ENCODE measurements at regions not wholly inside any gene's neighbourhood (a gene's known extent, or its start where the extent isn't known, plus 50 kb on each side); places are given as distances from the start of the nearest gene placed in this dataset.

DNA sequence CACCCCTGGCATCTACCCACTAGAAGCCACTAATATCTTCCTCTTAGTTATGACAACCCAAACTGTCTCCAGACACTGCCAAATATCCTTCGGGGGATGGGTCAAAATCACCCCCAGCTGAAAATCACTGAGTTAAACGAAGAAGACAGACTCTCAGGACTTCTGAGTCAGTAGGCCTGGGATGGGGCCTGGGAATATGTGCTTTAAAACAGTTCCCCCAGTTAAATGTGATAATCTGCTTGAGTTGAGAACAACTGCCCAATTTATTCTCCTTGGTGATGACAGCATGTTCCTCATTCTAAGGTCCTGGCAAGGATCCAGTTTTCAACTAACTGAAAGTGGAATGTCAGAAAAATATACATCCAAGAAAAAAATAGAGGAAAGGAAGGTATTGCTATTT is 52.4 kb downstream of the CBLL2 start:
- no peak for DNase-seq

DNA sequence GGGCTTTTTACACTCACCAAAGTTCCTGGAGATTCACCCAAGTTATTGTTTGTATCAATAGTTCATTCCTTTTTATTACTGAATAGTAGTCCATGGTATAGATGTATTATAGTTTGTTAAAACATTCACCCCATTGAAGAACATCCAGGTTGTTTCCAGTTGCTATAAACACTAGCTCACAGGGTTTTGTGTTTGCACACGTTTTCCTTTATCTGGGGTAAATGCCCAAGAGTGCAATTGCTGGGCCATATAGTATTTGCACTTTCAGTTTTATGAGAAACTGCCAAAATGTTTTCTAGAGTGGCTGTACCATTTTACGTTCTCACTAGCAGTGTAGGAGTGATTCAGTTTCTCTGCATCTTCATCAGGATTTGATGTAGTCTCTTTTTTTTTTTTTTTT is 57.1 kb downstream of the CBLL2 start:
- DNase-seq = no peak

DNA sequence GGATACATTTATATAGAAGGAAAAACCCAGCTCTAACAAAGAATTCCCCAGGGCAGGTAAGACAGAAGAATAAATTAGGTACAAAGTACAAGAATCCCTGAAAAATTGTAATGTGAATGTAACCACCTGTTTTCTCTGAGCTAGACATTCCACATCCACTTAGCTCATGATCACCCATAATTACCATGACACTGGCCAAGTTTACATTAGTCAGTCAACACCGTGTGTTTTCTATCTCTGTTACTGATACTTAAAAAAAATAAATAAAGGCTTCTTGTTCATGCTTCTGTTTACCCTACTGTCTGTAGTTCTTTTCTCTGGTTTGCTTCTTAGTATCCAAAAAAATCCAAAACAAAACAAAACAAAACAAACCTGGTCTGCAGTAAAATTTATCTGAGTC is 66.0 kb downstream of the CBLL2 start:
- no peak for DNase-seq

DNA sequence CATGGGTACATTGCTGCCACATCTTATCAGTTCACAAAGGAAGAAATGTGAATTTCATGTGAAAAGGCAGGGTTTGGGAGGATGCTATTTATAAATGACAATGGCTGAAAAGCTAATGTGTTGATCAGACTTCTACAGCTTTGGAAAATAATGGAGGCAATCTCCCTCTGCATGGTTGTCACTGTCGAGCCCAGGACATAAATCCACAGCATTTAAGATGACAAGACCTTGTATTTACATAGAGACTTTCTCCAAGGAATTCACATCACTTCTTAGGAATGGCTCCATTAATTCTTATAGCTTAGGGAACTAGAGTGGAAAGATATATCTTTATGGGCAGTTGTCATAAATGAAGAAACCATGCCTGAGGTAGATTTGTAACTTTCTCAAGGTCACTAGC is 66.7 kb downstream of the CBLL2 start:
- no peak for DNase-seq

DNA sequence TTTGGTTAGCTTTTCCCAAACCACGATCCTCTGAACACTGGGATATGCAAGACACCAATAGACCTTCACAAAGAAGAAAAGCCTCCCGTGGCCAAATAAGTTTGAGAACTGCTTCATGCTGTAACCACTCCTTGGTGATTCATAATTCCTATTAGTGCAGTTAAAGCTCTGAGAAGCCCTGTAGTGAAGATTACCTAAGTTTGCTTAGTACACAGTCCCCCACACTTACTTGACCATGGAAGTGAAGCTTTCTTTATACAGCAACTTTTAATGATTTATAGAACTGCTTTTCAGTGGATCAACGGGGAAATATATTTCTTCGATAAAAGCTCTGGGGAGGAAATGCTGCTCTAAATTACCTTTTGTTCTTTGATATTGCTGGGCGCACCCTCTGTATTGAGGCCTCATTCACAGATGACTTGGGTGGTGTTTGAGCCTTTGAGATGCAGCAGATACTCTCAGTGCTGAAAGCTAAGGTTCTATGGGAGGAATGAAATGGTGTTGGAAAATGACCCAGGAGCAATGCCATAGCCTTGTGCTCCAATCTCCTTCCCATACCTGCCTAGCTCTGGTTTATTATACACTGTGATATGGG is 67.4 kb downstream of the CBLL2 start:
- no peak for DNase-seq

DNA sequence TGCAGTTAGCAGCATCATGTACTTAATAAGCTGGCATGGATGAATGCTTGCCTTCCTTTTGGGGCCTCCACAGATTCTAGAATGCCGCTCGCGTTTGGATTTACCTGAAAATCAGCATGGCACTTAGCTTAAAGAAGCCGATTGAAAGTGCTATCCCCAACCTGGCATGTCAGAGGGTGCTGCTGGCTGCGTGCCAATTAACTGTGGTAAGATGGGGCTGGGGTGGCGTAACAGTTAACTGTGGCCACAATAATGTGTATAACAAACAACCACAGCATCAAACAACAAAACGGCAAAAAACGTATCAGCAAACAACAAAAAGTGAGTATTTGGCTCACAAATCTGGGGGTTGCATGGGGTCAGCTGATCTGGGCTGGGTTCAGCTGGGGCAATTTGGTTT is 70.5 kb downstream of the CBLL2 start:
- no peak for DNase-seq

DNA sequence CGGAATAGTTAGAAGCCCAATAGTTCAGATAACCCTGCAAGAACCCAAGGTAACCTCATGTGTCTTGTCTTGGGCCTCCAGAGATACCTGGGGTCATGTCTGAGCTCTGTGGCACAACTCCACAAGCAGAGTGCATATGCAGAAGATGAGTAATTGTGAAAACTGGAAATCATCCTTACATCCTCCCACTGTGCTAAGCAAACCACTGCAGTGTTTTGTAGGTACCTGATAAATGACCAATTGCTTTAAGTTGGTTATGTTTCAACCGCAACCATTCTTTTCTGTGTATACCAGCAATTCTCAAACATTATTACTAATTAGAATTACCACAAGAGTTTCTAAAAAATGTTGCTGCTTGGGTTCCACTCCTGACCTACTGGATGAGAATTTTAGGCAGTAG is 73.2 kb downstream of the CBLL2 start:
- DNase-seq = no peak

DNA sequence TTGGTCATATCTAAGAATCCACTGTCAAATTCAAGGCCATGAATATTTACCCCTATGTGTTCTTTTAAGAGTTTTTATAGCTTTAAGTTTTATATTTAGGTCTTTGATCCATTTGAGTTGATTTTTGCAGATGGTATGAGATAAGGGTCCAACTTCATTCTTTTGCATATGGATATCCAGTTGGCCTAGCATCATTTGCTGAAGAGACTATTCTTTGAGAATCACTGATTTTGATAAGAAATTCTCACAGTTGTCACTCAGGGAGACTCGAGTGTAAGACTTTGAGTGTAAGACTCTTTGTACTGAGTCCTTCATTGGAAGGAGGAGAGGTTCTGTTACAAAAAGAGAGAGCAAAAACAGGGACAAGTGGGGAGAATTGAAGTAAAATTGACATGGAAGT is 74.8 kb downstream of the CBLL2 start:
- no peak for DNase-seq

DNA sequence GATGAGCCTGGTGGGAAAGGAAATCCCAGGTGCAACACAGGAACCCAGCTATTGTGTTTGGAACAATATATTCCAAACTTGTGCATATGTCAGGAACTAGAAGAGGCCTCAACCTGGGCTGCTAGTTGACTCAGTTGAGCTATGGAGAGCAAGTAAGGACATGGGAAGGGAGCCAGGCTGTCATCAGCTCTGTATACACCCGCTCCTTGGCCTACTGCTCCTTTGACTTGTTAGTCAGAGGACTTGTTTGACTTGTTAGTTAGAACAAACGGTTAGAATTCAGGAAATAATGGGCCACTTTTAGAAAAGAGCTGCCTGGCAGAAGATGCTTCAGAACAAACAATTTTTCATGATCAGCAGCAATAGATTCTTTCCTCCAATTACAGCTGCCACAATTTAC is 76.4 kb downstream of the CBLL2 start:
- DNase-seq = no peak

DNA sequence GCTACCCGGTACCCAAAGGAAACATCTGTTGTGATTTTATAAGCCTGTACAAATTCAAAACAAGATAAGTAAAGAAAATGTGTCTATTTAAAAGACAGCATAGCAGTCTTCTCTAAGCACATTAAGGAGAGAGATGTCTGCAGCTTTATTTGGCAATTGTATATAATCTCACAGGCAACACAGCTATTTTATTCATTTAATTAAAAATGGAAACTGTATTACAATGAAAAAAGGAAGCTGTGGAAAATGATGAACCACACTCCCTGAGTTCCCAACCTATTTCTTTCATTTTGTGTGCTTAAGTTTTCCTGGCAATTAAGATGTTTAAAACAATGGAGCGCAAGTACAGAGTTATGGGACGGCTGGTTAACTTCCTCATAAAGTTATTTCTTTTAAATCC is 78.4 kb downstream of the CBLL2 start:
- no peak for DNase-seq

DNA sequence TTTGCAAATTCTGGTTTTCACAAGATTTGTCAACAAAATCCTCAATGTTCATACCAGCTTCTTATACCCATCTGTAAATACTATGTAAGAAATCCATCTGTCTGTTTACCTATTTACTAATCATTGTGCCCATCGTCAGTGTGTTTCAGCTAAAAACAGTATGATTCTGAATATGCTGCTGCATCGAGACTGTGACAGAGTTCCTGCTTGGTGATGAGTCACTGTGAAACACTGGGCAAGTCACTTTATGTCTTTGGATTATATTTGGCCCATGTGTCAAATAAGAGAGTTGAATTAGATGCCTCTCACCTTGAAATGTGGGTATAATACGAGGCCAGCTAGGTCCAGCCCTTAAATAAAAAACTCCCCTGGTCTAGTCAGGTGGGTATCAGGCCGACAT is 79.3 kb downstream of the CBLL2 start:
- DNase-seq = no peak

DNA sequence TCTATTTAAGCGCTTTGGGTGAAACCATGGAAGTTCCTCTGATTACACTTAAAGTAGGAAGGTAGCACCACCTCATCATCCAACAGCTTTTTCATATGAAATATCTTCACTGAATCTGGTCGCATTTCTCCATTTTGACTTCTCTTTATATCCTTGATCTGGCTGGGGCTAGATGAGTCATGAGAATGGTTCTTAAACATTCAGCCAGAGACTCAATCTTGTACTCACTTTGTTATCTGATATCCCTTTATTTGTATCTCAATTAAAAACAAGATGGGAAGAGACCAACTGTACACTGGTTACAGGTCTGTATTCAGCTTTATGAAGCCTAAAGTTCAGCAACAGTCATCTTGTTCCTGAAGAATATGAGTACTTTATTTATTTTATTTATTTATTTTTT is 84.9 kb downstream of the CBLL2 start:
- DNase-seq = no peak

DNA sequence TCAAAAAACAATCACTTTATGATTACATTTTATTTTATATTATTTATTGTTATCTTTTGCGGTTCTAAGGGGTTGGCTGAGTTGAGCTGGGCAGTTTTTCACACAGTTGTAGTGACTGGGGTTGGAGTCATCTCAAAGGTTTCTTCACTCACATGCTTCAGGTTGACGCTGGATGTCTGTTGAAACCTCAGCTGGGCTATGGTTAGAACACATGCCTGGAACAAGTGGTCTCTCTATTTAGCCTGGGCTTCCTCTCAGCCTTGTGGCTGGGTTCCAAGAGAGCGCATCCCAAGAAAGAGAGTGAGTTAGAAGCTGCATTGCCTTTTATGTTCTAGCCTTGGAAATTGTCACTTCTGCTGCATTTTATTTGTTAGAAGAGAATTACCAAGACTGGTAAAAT is 87.4 kb downstream of the CBLL2 start:
- no peak for DNase-seq

DNA sequence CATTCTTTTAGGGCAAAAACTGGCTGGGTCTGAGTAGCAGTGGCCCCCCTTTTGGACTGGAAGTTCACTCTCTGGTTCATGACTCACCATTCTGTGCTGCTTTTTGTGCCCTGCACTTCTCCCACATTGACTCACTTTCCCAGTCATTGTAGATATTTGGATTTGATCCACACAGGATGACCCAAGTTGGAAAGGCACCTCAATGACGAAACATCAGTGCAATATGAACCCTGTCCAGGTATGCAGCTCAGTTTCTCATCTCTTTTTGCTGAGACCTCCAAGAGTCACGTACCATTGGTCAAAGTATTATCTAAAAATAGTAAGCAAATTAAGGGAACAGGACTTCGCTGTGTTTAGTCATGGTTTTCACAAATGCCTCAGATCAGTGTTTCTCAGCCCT is 92.7 kb downstream of the CBLL2 start:
- DNase-seq = no peak

DNA sequence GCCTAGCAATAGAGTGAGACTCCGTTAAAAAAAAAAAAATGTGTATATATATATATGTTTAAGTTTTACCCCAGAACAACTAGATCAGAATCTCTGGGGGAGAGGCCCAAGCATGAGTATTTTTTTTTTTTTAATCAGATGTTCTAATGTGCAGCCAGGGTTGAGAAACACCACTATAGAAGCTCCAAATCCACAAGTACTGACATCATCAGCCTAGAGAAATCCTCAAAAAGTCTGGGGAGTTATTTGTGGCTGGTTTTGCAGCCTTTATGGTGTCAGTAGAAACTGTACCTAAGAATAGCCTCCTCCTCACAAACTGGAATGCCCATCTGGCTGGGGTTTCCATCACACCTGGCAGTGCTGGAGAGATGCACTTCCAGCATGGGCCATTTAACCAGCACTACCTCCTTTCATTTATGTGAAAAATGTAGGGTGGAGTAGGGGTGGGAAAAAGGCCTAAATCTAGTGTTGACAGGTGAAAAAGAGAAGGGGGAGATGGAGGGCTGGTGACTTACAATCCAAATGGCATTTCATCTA is 93.5 kb downstream of the CBLL2 start:
- no peak for DNase-seq

DNA sequence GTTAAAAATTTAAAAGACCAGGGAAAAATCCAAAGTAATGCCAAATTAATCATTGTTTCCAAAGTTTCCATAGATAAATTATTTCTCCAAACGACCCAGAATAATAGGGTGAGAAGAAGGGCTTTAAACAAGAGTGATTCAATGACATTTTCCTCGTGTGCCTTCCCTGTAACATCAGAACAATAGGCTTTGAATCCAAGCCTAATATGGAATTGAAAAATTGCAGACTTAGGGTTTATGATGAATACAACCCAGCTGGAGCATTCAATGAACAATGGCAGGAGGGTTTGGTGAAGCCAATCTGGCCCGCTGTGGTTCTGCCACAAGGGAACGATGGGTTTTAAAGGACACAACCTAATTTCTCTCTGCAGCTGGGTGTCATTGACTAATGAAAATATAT is 94.2 kb downstream of the CBLL2 start:
- DNase-seq = no peak

DNA sequence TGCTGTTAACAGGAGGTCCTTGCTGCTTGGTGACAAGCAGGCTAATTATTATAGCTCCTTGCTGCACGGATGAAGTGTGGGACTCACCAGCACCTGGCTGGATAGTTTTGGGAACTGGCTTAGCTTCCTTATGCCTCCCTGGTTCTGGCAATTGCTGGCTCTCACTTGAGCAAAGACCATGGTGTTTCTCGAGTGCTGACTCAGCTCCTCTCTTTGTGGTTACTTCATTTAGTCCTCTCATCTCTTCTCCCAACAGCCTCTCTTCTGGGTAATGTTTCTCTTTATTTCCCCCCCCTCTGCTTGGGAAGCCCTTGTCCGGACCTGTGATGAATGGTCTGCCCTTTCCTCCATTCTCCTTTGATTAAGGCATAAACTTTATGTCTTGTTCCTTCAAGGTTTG is 100.4 kb downstream of the CBLL2 start:
- DNase-seq = no peak

DNA sequence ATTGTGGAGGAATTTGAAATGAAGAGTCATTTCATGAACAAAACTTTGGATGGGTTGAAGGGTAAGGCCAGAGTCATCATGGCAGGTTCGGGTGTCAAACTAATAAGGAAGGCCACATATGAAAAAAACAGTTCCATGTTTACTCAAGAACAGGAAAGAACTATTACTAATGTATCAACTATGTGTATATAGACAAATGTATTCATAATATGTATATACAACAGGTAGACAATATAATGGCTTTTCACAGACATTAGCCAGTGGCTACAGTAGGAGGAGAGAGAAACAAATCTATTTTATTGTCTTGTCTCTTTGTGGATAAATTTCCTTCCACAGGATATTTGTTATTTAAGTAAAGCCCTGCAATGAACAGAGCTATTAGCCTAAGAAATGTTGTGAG is 101.1 kb downstream of the CBLL2 start:
- no peak for DNase-seq

DNA sequence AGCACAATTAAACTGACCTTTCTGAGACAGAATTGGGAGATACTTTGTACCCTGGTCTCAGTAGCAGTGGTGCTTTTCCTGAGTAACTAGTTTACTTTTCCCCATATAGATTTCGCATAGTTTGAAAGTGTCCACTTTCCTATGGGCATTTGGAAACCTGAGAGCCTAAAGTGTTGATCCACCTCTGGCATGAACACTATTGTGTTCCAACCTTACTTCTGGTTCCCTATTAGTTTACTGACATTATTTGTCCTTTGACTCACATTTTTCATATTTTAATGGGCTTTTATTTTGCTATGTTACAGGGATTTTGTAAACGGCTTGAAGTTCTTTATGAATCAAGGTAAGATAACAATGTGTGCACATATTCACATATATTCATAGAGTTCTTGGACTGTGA is 103.7 kb downstream of the CBLL2 start:
- no peak for DNase-seq

DNA sequence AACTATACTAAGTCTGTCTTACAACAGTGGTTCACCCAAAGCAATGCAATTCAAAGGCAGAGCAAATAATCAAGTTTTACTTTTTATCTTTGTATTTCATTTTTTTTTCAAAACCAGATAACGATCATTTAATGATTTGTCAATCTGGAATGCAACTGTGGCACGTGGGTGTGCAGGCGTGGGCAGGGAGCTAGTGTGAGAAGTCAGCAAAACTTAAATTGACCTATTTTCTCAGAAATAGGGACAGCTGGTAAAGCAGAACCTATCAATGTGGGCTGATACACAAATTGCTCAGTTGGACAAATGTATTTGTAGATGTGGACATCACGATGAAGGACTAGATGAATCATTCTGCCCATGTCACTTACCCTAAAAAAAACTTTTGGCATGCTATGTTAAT is 105.6 kb downstream of the CBLL2 start:
- no peak for DNase-seq

DNA sequence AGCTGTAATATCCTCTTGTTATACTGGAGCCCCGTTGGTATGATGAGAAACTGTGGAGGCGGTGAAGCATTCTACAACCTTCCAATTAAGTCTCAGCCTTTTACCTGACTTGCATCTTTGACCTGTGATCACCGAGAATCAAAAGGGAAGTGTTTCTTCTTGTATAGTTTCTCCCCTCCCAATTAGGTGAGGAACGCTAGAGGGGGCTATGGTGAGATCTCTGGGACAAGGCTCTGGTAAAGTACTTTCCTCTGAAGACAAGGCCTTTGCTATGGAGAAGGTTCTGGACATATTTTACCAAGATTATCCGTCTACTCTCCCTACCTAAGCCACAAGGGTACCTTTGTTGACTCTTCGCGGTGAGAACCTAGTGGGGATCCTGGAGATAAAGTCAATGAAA is 111.3 kb downstream of the CBLL2 start:
- DNase-seq = no peak

DNA sequence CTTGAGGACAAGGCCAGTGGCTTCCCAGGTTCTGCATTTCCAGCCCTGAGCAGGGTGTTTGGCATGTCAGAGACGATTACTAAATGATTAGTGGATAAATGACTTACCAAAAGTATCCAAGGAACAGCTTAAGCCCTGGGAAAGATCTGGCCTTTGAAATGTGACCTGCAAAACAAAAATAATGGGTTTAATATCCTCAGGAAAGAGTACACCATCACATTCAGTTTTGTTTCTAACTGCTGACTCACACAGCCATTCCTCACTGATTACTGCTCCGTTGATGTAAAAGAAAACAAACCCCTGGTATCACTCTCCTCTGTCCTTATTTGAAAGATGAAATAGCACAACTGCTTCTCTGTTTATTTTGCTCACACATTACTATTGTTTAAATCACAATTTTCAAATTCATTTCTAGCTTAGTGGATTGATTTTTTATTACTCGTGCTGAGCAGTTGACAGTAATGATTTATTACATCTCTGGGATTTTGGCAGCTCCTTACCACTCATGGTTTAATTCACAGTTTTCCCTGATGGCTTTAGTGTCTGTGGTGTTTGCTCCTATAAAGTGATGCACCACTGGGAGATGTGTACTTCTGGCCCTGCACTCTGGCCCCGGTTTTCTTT is 117.0 kb downstream of the CBLL2 start:
- no peak for DNase-seq

DNA sequence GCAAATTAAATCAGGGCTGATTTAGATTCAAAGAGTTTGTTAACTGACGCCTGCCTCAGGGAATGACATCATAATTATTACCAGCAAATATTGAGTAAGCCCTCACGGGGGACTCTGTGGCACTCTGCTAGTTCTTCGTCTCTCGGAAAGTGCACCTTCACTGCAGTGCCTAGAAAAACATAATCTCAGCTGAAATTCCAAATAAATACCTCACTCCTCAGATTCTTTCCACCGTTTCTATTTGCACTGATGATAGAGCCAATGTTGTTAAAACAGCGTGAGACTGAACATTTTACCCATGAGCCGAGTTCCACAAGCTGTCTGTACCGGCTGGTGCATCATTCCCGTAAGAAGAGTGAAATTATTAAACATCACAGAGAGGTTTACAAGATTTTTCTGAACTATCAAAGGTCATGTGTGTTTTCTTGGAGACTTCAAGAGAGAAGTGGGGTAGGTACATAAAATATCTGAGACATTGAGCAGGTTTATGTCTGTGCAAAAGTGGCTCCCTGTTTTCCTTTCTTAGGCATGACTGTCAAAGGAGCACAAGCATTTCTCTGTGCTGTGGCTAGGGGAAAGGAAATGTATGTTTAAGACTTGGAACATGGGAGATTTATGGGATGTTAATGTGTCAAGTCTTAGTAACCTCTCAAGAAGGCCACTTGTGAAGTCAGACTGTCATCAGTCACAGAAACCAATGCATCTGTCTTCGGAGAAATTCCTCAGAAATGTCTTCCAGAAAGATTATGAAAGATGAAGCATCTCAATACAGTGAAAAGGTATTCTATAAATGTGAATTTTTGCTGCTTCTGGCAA is 119.6 kb downstream of the CBLL2 start:
- no peak for DNase-seq

DNA sequence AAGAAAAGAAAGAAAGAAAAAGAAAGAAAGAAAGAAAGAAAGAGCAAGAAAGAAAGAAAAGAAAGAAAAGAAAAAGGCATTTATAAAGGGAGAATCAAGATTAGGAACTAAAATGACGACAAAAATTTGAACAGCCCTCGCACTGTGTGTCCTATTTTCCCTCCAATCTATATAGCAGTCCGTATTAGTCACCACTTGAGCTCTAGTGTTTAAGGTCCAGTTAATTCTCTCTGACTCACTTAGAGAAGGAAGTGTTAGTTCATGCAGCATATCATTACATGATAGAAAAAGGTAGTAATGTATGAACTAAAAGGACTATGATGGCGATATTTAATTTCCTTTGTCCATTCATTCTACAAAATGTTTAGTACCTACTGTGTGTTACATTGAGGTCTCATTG is 122.7 kb downstream of the CBLL2 start:
- no peak for DNase-seq

Data from effector CD4-positive, alpha-beta T cell (primary cell).